NCI-H2196 (cell line): ENCODE measurements at regions not wholly inside any gene's neighbourhood (a gene's known extent, or its start where the extent isn't known, plus 50 kb on each side); places are given as distances from the start of the nearest gene placed in this dataset.

ENCODE experiments used
- DNase-seq: peaks from one replicate; lab custom pipeline; 2025; ENCODE audit not compliant: unreplicated experiment; lab: John Stamatoyannopoulos, UW

GRCh38 chr13:73242515-73243015, 183.8 kb downstream of the KLF5 start:
- no peak for DNase-seq

GRCh38 chr13:73240193-73240592, 181.4 kb downstream of the KLF5 start:
- no peak for DNase-seq

- DNase-seq, result no peak
Observed at GRCh38 chr13:73235385-73235784, 176.6 kb downstream of the KLF5 start.

- no peak for DNase-seq
Observed at GRCh38 chr13:73231471-73231870, 172.7 kb downstream of the KLF5 start.

DNA sequence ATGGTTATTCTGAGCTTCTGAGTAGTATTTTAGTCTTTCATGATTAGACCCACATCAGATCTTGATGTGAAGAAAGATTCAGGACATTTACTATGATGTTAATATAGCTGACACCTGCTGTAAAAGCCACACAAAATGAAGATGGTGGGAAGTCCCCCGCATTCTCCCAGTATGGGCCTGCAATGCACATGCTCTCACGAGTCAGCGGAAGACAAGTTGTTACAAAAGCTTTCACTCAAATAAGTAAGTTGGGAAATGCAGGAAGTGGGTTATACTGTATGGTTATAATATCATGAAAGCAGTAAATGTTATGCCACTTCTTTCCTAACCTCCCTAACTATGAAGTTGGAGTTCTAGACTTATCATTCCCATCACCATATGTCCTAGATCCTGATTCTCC, 171.9 kb downstream of the KLF5 start:
- DNase-seq, result no peak

GRCh38 chr13:73228546-73228945, 169.7 kb downstream of the KLF5 start:
- no peak for DNase-seq

DNA sequence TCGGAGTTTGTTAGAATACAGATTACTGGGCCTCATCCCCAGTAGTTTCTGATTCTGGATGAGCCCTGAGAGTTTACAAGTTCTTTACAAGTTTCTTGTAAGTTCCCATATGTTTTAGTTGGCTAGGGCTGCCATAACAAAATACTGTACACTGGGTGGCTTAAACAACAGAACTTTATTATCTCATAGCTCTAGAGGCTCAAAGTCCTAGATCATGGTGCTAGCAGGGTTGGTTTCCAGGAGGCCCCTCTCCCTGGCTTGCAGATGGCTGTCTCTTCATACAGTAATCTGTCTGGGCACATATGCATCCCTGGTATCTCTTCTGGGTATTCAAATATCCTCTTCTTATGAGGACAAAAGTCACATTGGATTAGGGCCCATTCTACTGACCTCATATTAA, 167.2 kb downstream of the KLF5 start:
- no peak for DNase-seq

DNA sequence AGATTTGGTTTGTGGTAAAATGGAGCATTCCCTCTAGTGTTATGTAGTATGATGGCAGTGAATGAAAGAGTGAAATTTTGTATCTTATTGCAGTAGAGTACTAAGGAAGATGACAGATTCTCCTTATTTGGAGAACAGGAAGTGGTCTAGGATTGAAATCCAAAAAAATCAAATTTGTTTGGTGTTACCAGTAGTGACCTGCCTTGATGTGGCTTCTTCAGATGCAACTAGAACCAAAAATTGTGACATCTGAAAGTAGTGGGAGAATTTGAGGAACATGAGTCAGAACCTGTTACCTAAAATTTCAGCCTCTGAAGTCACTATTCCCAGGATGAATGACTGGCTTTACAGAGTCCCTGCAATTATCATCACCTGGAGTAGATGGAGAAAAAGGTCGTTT, 165.9 kb downstream of the KLF5 start:
- no peak for DNase-seq

DNA sequence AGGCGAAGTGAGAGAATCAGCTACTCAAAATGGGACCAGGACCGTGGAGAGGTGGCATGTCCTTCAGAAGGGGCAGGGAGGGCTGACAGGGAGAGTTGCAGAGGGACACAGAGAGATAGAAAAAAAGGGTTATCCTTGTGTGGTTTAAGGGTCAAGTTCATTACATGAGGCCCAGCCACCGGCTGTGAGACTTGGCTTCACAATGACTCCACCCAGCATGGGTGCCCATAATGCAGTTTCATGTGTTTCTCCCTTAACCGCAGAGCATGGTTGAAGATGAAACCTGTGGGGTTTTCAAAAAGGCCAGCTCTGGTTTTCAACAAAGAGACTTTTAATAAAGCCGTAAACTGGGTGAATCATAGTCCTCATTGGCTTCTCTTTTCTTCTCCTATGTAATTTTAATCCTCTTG, 164.6 kb downstream of the KLF5 start:
- DNase-seq, result no peak

DNA sequence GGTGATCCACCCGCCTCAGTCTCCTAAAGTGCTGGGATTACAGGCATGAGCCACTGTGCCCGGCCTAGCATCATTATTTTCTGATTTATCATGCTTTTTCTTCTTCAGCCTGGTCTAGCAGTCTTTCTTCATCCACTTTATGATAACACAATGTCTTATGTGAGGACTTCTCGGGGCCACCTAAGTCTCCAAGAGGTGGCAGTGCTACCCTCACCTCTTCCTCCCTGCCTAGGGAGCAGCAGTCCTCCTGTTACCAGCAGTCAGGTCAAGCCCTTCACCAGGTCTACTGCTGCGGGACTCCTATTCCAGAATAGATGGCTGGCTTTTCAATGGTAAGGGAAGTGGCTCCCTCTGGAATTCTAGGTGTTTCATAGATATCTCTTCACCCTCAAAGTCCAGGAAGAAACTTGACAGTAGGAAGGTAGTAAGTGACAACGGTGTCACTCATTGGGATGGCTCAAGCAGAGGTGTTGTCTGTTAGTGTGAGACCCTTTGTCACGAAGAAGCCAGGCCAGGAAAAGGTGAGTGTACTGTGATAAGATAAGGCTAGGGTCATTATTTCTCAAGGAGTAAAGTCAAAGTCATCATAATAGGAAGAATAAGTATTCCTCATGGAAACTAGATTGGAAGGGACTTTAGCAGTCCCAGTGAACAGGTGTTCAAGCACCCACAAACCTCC, 164.0 kb downstream of the KLF5 start:
- DNase-seq, result no peak

GRCh38 chr13:73220966-73221720, 162.3 kb downstream of the KLF5 start:
- DNase-seq, result no peak

GRCh38 chr13:73218181-73218580, 159.4 kb downstream of the KLF5 start:
- no peak for DNase-seq

- no peak for DNase-seq
Observed at GRCh38 chr13:73216381-73216831, 157.6 kb downstream of the KLF5 start.

DNA sequence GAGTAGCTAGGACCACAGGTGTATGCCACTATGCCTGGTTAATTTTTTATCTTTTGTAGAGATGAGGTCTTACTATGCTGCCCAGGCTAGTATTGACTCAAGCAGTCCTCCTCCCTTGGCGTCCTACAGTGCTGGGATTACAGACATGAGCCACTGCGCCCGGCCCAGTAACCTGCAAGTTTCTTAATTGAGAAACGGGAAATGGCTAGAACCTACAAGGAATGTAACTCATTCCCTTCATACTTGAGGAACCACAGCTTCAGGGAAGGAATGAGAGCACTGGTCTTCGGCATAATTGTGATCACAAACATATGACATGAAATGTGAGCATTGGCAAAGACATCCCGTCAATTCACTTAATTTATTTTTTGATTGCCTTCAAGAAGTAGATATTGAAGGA, 157.0 kb downstream of the KLF5 start:
- no peak for DNase-seq

DNA sequence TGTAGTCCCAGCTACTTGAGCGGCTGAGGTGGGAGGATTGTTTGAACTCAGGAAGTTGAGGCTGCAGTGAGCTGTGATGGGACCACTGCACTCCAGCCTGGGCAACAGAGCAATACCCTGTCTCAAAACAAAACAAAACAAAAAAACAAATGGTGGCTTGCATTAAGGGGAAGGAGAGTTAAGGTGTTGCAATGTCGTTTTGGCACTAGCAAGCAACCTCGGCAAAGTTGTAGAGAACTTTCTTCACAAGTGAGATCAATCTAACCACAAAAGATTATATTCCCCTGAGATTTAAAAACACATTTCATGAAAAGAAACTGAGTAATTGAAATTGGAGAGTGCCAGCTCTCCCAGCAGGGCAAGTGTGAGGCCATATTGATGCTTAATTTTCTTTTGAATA, 153.7 kb downstream of the KLF5 start:
- no peak for DNase-seq

GRCh38 chr13:73210218-73210883, 151.5 kb downstream of the KLF5 start:
- DNase-seq, result no peak

DNA sequence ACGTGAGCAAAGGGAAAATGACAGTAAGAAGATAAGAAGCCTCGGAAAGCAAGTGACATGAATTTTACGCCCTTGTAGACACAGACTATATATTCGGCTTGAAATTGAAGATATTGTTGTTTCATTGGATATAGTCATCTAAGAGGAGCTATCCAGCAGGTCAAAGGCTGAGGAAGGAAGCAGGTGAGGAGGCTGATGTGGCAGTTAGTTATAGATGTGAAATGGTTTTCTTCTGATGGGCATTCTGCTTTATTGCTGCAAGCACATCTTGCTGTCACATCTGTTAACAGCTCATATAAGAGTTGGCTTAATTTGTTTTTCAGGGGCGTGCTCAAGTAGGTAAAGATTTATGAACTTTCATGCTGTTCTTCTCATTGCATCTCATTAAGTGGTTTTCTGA, 146.1 kb downstream of the KLF5 start:
- no peak for DNase-seq

GRCh38 chr13:73201626-73202025, 142.8 kb downstream of the KLF5 start:
- no peak for DNase-seq

DNA sequence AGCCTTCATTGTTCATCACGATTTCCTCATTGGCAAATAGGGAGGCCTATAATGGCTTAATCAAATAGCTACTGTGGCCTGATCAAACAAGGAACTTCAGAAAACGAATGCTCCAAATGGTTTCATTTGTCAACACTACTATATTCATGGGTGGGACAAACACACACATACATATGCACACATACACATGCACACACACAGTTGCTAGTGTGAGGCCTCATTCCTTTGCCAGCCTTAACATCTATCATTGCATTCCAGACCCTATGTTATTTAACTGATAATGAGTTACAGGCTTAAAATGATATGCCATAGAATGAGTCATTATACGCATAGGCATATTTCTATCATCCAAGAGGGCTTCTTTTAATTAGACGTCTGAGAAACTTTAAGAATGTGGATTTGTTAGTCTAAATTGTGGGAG, 140.2 kb downstream of the KLF5 start:
- DNase-seq, result no peak

- DNase-seq, result no peak
Observed at GRCh38 chr13:73195091-73195490, 136.3 kb downstream of the KLF5 start.

- no peak for DNase-seq
Observed at GRCh38 chr13:73194310-73194709, 135.5 kb downstream of the KLF5 start.

DNA sequence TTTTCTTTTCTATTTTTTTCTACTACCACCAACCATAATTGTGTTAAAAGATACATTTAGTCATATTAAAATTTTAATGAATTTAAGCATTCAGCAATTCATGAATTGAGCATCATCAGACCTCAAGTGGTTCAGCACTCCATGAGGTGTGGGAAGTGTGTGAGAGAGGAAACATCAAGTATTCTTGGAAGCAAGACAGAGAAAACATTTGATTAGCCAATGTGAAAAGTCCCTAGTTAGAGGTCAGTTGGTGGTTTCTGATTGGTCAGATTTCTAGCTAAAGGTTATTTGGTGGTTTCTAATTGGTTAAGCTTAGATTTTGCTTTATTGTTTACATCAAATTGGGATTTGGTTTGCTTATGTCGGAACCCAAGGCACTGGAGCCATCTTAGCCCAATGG, 134.7 kb downstream of the KLF5 start:
- no peak for DNase-seq
